HCT116 (cell line): ENCODE measurements at regions not wholly inside any gene's neighbourhood (a gene's known extent, or its start where the extent isn't known, plus 50 kb on each side); places are given as distances from the start of the nearest gene placed in this dataset.

ENCODE experiments used
- ATAC-seq: fragments of 200-7000 bp; cut with Tn5 transposase; 2 replicates; pipeline ENCODE4 v1.9.1; 2020; ENCODE audit warnings: mild to moderate bottlenecking, moderate library complexity
- BruUV-seq: library from RNA; stranded (reverse); fragments of 400-500 nt; replicated peaks from 2 replicates; lab custom pipeline; 2021; lab: Mats Ljungman, UMichigan
- CTCF ChIA-PET: fragments of 300-600 bp; sonication (Branson Sonifier 250); formaldehyde crosslinking; loops from one replicate; lab custom pipeline; 2021; ENCODE audit warnings: antibody characterized with exemption; lab: Charles Lee
- POLR2A ChIA-PET: fragments of 300-600, 350-600 bp; sonication (Branson Sonifier 250); formaldehyde crosslinking; loops from one replicate; lab custom pipeline; 2021; ENCODE audit warnings: antibody characterized with exemption; lab: Charles Lee
- RAD21 ChIA-PET, 2 experiments: fragments of 300-600 bp; sonication (Branson Sonifier 250); formaldehyde crosslinking; loops; one replicate each; lab custom pipeline; 2023; ENCODE audit warnings: low total read pairs in 2 of 2; ENCODE audit not compliant: uncharacterized antibody in 2 of 2, unreplicated experiment in 2 of 2, low non-redundant PET in 1 of 2; lab: Charles Lee
- DNase-seq: peaks from one replicate; pipeline ENCODE4 v3.0.0-alpha.2; 2010; ENCODE audit warnings: low read depth, low spot score
- H2AFZ ChIP-seq: fragments of 200-600 bp; shearing (Covaris generic), sonication (generic); 2 replicates; pipeline ENCODE4 v1.6.1; 2017; ENCODE audit warnings: low read depth, mixed run types, mixed read lengths, antibody characterized with exemption, low read length; ENCODE audit not compliant: poor library complexity, severe bottlenecking
- H3K27ac ChIP-seq: 2 replicates; pipeline ENCODE4 v1.5.1; 2012; ENCODE audit warnings: low read depth, low read length
- H3K27me3 ChIP-seq: fragments of 200-600 bp; sonication (generic); 2 replicates; pipeline ENCODE4 v1.6.1; 2016; ENCODE audit warnings: mixed run types, low read length, mixed read lengths; ENCODE audit not compliant: insufficient read depth
- H3K36me3 ChIP-seq, 2 experiments: fragments of 200-500 bp in 1 of 2; fragments of 200-600 bp in 1 of 2; sonication (Bioruptor generic) in 1 of 2; sonication (generic) in 1 of 2; 2 replicates each; pipeline versions ENCODE4 v1.5.1 to v1.6.1; 2014 to 2016; ENCODE audit warnings: low read length in 2 of 2, inconsistent platforms in 1 of 2, mixed read lengths in 1 of 2, mixed run types in 1 of 2; ENCODE audit not compliant: insufficient read depth in 2 of 2, control insufficient read depth in 1 of 2
- H3K4me1 ChIP-seq, 2 experiments: fragments of 200-600 bp in 1 of 2; sonication (generic) in 1 of 2; 2 replicates each; pipeline versions ENCODE4 v1.5.1 to v1.6.1; 2012 to 2017; ENCODE audit warnings: low read length in 2 of 2, inconsistent platforms in 1 of 2, mild to moderate bottlenecking in 1 of 2, mixed read lengths in 1 of 2, mixed run types in 1 of 2, moderate library complexity in 1 of 2; ENCODE audit not compliant: insufficient read depth in 2 of 2, control insufficient read depth in 1 of 2
- H3K4me2 ChIP-seq: fragments of 200-600 bp; sonication (generic); 2 replicates; pipeline ENCODE4 v1.6.1; 2017; ENCODE audit warnings: mixed run types, low read length, mixed read lengths
- H3K4me3 ChIP-seq, 2 experiments: fragments of 200-600 bp in 1 of 2; sonication (generic) in 1 of 2; replicated peaks in 1 of 2; 2 replicates each; pipeline ENCODE4 v1.5.1; 2011 to 2016; ENCODE audit warnings: low read length in 2 of 2, control low read depth in 1 of 2, low read depth in 1 of 2, mild to moderate bottlenecking in 1 of 2, mixed read lengths in 1 of 2, mixed run types in 1 of 2
- H3K79me2 ChIP-seq: fragments of 200-600 bp; sonication (generic); 2 replicates; pipeline ENCODE4 v1.6.1; 2017; ENCODE audit warnings: mild to moderate bottlenecking, mixed run types, low read length, moderate library complexity, mixed read lengths; ENCODE audit not compliant: insufficient read depth
- H3K9ac ChIP-seq: fragments of 200-600 bp; sonication (generic); 2 replicates; pipeline ENCODE4 v1.6.1; 2016; ENCODE audit warnings: low read length, mixed read lengths
- H3K9me2 ChIP-seq: fragments of 200-600 bp; sonication (generic), shearing (Covaris generic); 2 replicates; pipeline ENCODE4 v1.6.1; 2017; ENCODE audit warnings: mixed run types, mild to moderate bottlenecking, moderate library complexity; ENCODE audit not compliant: insufficient read depth
- H3K9me3 ChIP-seq, 2 experiments: fragments of 200-500 bp in 1 of 2; fragments of 200-600 bp in 1 of 2; sonication (Bioruptor generic) in 1 of 2; sonication (generic) in 1 of 2; 2 replicates each; pipeline ENCODE4 v1.6.1; 2014 to 2017; ENCODE audit warnings: low read length in 2 of 2, mixed read lengths in 2 of 2, inconsistent platforms in 1 of 2, low read depth in 1 of 2, mild to moderate bottlenecking in 1 of 2, mixed run types in 1 of 2, moderate library complexity in 1 of 2; ENCODE audit not compliant: control insufficient read depth in 1 of 2, insufficient read depth in 1 of 2
- H4K20me1 ChIP-seq: fragments of 200-600 bp; sonication (generic), shearing (Covaris generic); 2 replicates; pipeline ENCODE4 v1.6.1; 2017; ENCODE audit warnings: mixed run types, mild to moderate bottlenecking, moderate library complexity; ENCODE audit not compliant: insufficient read depth
- ATF3 ChIP-seq: IDR thresholded peaks from 2 replicates; pipeline ENCODE4 v1.6.1; 2012
- CBX3 ChIP-seq: IDR thresholded peaks from 2 replicates; pipeline ENCODE4 v1.6.1; 2012; ENCODE audit warnings: low read depth
- CEBPB ChIP-seq: IDR thresholded peaks from 2 replicates; pipeline ENCODE4 v1.6.1; 2012; ENCODE audit warnings: low read depth
- CTCF ChIP-seq, 3 experiments: fragments of 200-600 bp in 1 of 3; sonication (generic) in 1 of 3; IDR thresholded peaks in 2 of 3; conservative IDR thresholded peaks in 1 of 3; 2 replicates each; pipeline ENCODE4 v1.5.1; 2012 to 2017; ENCODE audit warnings: low read depth in 2 of 3, low read length in 2 of 3, antibody characterized with exemption in 1 of 3, borderline replicate concordance in 1 of 3, control low read depth in 1 of 3, mild to moderate bottlenecking in 1 of 3, mixed read lengths in 1 of 3, mixed run types in 1 of 3, moderate library complexity in 1 of 3; ENCODE audit not compliant: insufficient read depth in 1 of 3
- ELF1 ChIP-seq: IDR thresholded peaks from 2 replicates; pipeline ENCODE4 v1.6.1; 2012; ENCODE audit warnings: low read depth, borderline replicate concordance
- EZH2 ChIP-seq: fragments of 200-600 bp; sonication (generic); IDR thresholded peaks from 2 replicates; pipeline ENCODE4 v1.6.1; 2017; ENCODE audit warnings: antibody characterized with exemption, mixed run types
- EZH2phosphoT487 ChIP-seq: fragments of 200-600 bp; IDR thresholded peaks from 2 replicates; pipeline ENCODE4 v1.6.1; 2018; ENCODE audit warnings: antibody characterized with exemption, borderline replicate concordance
- FOSL1 ChIP-seq: IDR thresholded peaks from 2 replicates; pipeline ENCODE4 v1.6.1; 2012; ENCODE audit warnings: low read depth
- JUND ChIP-seq: IDR thresholded peaks from 2 replicates; pipeline ENCODE4 v1.6.1; 2012
- MAX ChIP-seq: IDR thresholded peaks from 2 replicates; pipeline ENCODE4 v1.6.1; 2012
- RAD21 ChIP-seq: IDR thresholded peaks from 2 replicates; pipeline ENCODE4 v1.6.1; 2012; ENCODE audit warnings: low read depth, mild to moderate bottlenecking
- REST ChIP-seq: IDR thresholded peaks from 2 replicates; pipeline ENCODE4 v1.6.1; 2012; ENCODE audit warnings: low read depth
- SIN3A ChIP-seq: IDR thresholded peaks from 2 replicates; pipeline ENCODE4 v1.6.1; 2012; ENCODE audit warnings: low read depth
- SRF ChIP-seq: IDR thresholded peaks from 2 replicates; pipeline ENCODE4 v1.6.1; 2012; ENCODE audit warnings: low read depth
- ZBTB33 ChIP-seq: IDR thresholded peaks from 2 replicates; pipeline ENCODE4 v1.6.1; 2011; ENCODE audit warnings: mild to moderate bottlenecking, low read length, moderate library complexity; ENCODE audit not compliant: insufficient replicate concordance; ENCODE audit errors: extremely low read depth
- ZNF274 ChIP-seq: fragments of 200-500 bp; sonication (Bioruptor generic); IDR thresholded peaks from 2 replicates; pipeline ENCODE4 v1.6.1; 2014; ENCODE audit warnings: mild to moderate bottlenecking, low read depth, low read length, inconsistent platforms
- intact Hi-C: fragments of 100-400 bp; cut with micrococcal nuclease; formaldehyde crosslinking; loops from 2 replicates; pipeline ENCODE4 v1.10.0; 2022

- H3K9ac ChIP-seq: no peak overlapping the region
- no TSS peak for BruUV-seq
- H3K27me3 ChIP-seq: peaks cover 17% of the 10 kb centered on the region; the same call in 1 of the 2 replicates
- H3K4me2 ChIP-seq: no peak overlapping the region
- no peaks in the 10 kb centered on the region for H3K79me2 ChIP-seq
- H3K4me1 ChIP-seq: no peaks in the 10 kb centered on the region
- H3K9me3 ChIP-seq: no peaks in the 10 kb centered on the region
- no peak for ATAC-seq
- TF ChIP-seq ZNF274 (no peak), FOSL1 (no peak), CEBPB (no peak), SRF (no peak), SIN3A (no peak), ZBTB33 (no peak), EZH2 (no peak), CTCF (IDR thresholded peaks at IDR 0.05 in 2 of 3, conservative IDR thresholded peaks at IDR 0.05 in 1 of 3; ENCODE audit: borderline replicate concordance in 1 of 3, insufficient read depth in 1 of 3, low read depth in 2 of 3, low read length in 2 of 3) (no peak), JUND (no peak), REST (no peak), RAD21 (no peak), CBX3 (no peak), EZH2phosphoT487 (no peak), MAX (no peak), ATF3 (no peak), ELF1 (no peak)
- intact Hi-C loops: no loop called here
- no peak overlapping the region for H3K4me3 ChIP-seq
- ChIA-PET POLR2A (no interaction called here), CTCF (no interaction called here), RAD21 (no interaction called here)
- no peaks in the 10 kb centered on the region for H3K9me2 ChIP-seq
- no peaks in the 10 kb centered on the region for H3K36me3 ChIP-seq
- H2AFZ ChIP-seq: no peak overlapping the region
- DNase-seq: no peak
- no peaks in the 10 kb centered on the region for H4K20me1 ChIP-seq
- no peak overlapping the region for H3K27ac ChIP-seq
These were observed 82.0 kb downstream of the TEX29 start for GRCh38 chr13:111402441-111402840.
